ENCODE measurements at regions not wholly inside any gene's neighbourhood (a gene's known extent, or its start where the extent isn't known, plus 50 kb on each side); places are given as distances from the start of the nearest gene placed in this dataset.
A peak's percentile ranks its signal among the peaks of the same experiment; 100 is the strongest.

GRCh38 chr1:53378061-53378460 lies 50.2 kb upstream of the LRP8 start:
- no peak for DNase-seq (ENCODE audit: low read depth)

- DNase-seq (ENCODE audit: low read depth) = no peak
These were observed 51.2 kb upstream of the LRP8 start for GRCh38 chr1:53378932-53379661.

GRCh38 chr1:53379662-53380002 lies 51.8 kb upstream of the LRP8 start:
- DNase-seq (ENCODE audit: low read depth) = no peak

- no peak for DNase-seq (ENCODE audit: low read depth)
These were observed 52.4 kb upstream of the LRP8 start for GRCh38 chr1:53380296-53380695.

- DNase-seq (ENCODE audit: low read depth) = no peak
These were observed 54.0 kb upstream of the LRP8 start for GRCh38 chr1:53381790-53382401.

GRCh38 chr1:53383136-53383870 lies 55.4 kb upstream of the LRP8 start:
- no peak for DNase-seq (ENCODE audit: low read depth)

- DNase-seq (ENCODE audit: low read depth) = no peak
These were observed 56.9 kb upstream of the LRP8 start for GRCh38 chr1:53384796-53385195.

- no peak for DNase-seq (ENCODE audit: low read depth)
These were observed 57.7 kb upstream of the LRP8 start for GRCh38 chr1:53385276-53386225.

GRCh38 chr1:53388963-53389362 lies 61.1 kb upstream of the LRP8 start:
- no peak for DNase-seq (ENCODE audit: low read depth)

GRCh38 chr1:53390261-53390660 lies 62.4 kb upstream of the LRP8 start:
- DNase-seq (ENCODE audit: low read depth) = no peak

- DNase-seq (ENCODE audit: low read depth) = no peak
These were observed 62.9 kb upstream of the LRP8 start for GRCh38 chr1:53390736-53391135.

GRCh38 chr1:53391296-53391695 lies 63.4 kb upstream of the LRP8 start:
- no peak for DNase-seq (ENCODE audit: low read depth)

GRCh38 chr1:53391982-53392381 lies 64.1 kb upstream of the LRP8 start:
- no peak for DNase-seq (ENCODE audit: low read depth)

- no peak for DNase-seq (ENCODE audit: low read depth)
These were observed 64.6 kb upstream of the LRP8 start for GRCh38 chr1:53392460-53392859.

GRCh38 chr1:53393325-53393792 lies 65.5 kb upstream of the LRP8 start:
- peak; percentile 52 for DNase-seq (ENCODE audit: low read depth)

- DNase-seq (ENCODE audit: low read depth) = no peak
These were observed 64.9 kb upstream of the DMRTB1 start for GRCh38 chr1:53394306-53394705.

GRCh38 chr1:53395671-53396215 lies 63.5 kb upstream of the DMRTB1 start:
- DNase-seq (ENCODE audit: low read depth) = no peak

- no peak for DNase-seq (ENCODE audit: low read depth)
These were observed 62.5 kb upstream of the DMRTB1 start for GRCh38 chr1:53396573-53397268.

GRCh38 chr1:53398091-53398490 lies 61.1 kb upstream of the DMRTB1 start:
- DNase-seq (ENCODE audit: low read depth) = no peak

GRCh38 chr1:53398576-53399365 lies 60.4 kb upstream of the DMRTB1 start:
- DNase-seq (ENCODE audit: low read depth) = no peak

Data from stimulated activated CD8-positive, alpha-beta memory T cell treated with anti-CD3 and anti-CD28 coated beads, Interleukin-7, amount 100 ng/mL, for 24 hours (primary cell).